HG03575 (cell line): ENCODE measurements at regions not wholly inside any gene's neighbourhood (a gene's known extent, or its start where the extent isn't known, plus 50 kb on each side); places are given as distances from the start of the nearest gene placed in this dataset.

Experiments
- ATAC-seq: cut with Tn5 transposase; IDR thresholded peaks from one replicate; pipeline ENCODE4 v1.9.1; 2021; ENCODE audit not compliant: unreplicated experiment, insufficient number of reproducible peaks, low FRiP score; ENCODE audit errors: extremely low read depth

GRCh38 chr13:85619321-85619720 lies 179.9 kb downstream of the SLITRK6 start:
- ATAC-seq, result no peak

GRCh38 chr13:85618521-85618920 lies 180.7 kb downstream of the SLITRK6 start:
- ATAC-seq, result no peak

GRCh38 chr13:85616275-85616674 lies 182.9 kb downstream of the SLITRK6 start:
- ATAC-seq, result no peak

GRCh38 chr13:85615031-85615430 lies 184.2 kb downstream of the SLITRK6 start:
- no peak for ATAC-seq

- no peak for ATAC-seq
Observed at GRCh38 chr13:85610024-85610423, 189.2 kb downstream of the SLITRK6 start.

GRCh38 chr13:85608255-85608829 lies 190.9 kb downstream of the SLITRK6 start:
- no peak for ATAC-seq

- no peak for ATAC-seq
Observed at GRCh38 chr13:85603735-85604134, 195.5 kb downstream of the SLITRK6 start.

GRCh38 chr13:85601526-85601925 lies 197.7 kb downstream of the SLITRK6 start:
- ATAC-seq, result no peak

GRCh38 chr13:85597790-85598500 lies 201.3 kb downstream of the SLITRK6 start:
- no peak for ATAC-seq

GRCh38 chr13:85592211-85592610 lies 207.0 kb downstream of the SLITRK6 start:
- no peak for ATAC-seq

- ATAC-seq, result no peak
Observed at GRCh38 chr13:85590231-85590931, 208.8 kb downstream of the SLITRK6 start.

- no peak for ATAC-seq
Observed at GRCh38 chr13:85589021-85589420, 210.2 kb downstream of the SLITRK6 start.

GRCh38 chr13:85588359-85588758 lies 210.9 kb downstream of the SLITRK6 start:
- ATAC-seq, result no peak

GRCh38 chr13:85586856-85587255 lies 212.4 kb downstream of the SLITRK6 start:
- ATAC-seq, result no peak

GRCh38 chr13:85586422-85586831 lies 212.8 kb downstream of the SLITRK6 start:
- no peak for ATAC-seq

- no peak for ATAC-seq
Observed at GRCh38 chr13:85582890-85583289, 216.3 kb downstream of the SLITRK6 start.

GRCh38 chr13:85575110-85575509 lies 224.1 kb downstream of the SLITRK6 start:
- no peak for ATAC-seq

- no peak for ATAC-seq
Observed at GRCh38 chr13:85567909-85568308, 231.3 kb downstream of the SLITRK6 start.

- no peak for ATAC-seq
Observed at GRCh38 chr13:85565652-85566051, 233.6 kb downstream of the SLITRK6 start.

GRCh38 chr13:85564598-85564997 lies 234.6 kb downstream of the SLITRK6 start:
- ATAC-seq, result no peak
